GM12878 (cell line): ENCODE measurements at regions not wholly inside any gene's neighbourhood (a gene's known extent, or its start where the extent isn't known, plus 50 kb on each side); places are given as distances from the start of the nearest gene placed in this dataset.

Experiments used
- BHLHE40 ChIP-seq, 2 experiments: fragments of 450-650 bp in 1 of 2; IDR thresholded peaks; 2 replicates each; pipeline ENCODE4 v1.6.1; 2011 to 2017; ENCODE audit warnings: low read depth in 2 of 2, borderline replicate concordance in 1 of 2, improper control_type of control experiment in 1 of 2, low read length in 1 of 2, mild to moderate bottlenecking in 1 of 2
- CEBPB ChIP-seq, 2 experiments: fragments of 150-350 bp in 1 of 2; IDR thresholded peaks; 2 replicates each; pipeline ENCODE4 v1.6.1; 2012 to 2014; ENCODE audit warnings: low read depth in 2 of 2, low read length in 2 of 2, borderline replicate concordance in 1 of 2, inconsistent platforms in 1 of 2
- CREB1 ChIP-seq: IDR thresholded peaks from 2 replicates; pipeline ENCODE4 v1.6.1; 2012; ENCODE audit warnings: low read depth, mild to moderate bottlenecking, inconsistent platforms
- E2F8 ChIP-seq: fragments of 450-650 bp; IDR thresholded peaks from 2 replicates; pipeline ENCODE4 v1.6.1; 2018; ENCODE audit warnings: mild to moderate bottlenecking, low read depth, moderate library complexity; ENCODE audit not compliant: partially characterized antibody
- EZH2 ChIP-seq: IDR thresholded peaks from 2 replicates; pipeline ENCODE4 v1.6.1; 2012; ENCODE audit warnings: low read depth, mild to moderate bottlenecking, control low read depth, inconsistent platforms, low read length, borderline replicate concordance; ENCODE audit not compliant: control insufficient read depth
- POLR2AphosphoS5 ChIP-seq: IDR thresholded peaks from 2 replicates; pipeline ENCODE4 v1.6.1; 2011; ENCODE audit warnings: mild to moderate bottlenecking, low read length, inconsistent platforms
- SRF ChIP-seq, 2 experiments: IDR thresholded peaks; 2 replicates each; pipeline ENCODE4 v1.6.1; 2011; ENCODE audit warnings: low read depth in 2 of 2, low read length in 2 of 2, mild to moderate bottlenecking in 1 of 2, moderate library complexity in 1 of 2
- TF ChIP-seq, protein P1 (sequence below), 3 experiments: IDR thresholded peaks in 2 of 3; conservative IDR thresholded peaks in 1 of 3; 2 replicates each; pipeline ENCODE4 v1.5.1; 2011; ENCODE audit warnings: low read depth in 3 of 3, low read length in 3 of 3, mild to moderate bottlenecking in 3 of 3, control low read depth in 2 of 3, moderate library complexity in 2 of 3, inconsistent platforms in 1 of 3, mixed read lengths in 1 of 3; ENCODE audit not compliant: control insufficient read depth in 2 of 3, insufficient read depth in 1 of 3; ENCODE audit errors: extremely low read depth in 1 of 3
- TF ChIP-seq, protein P2 (sequence below): IDR thresholded peaks from 2 replicates; pipeline ENCODE4 v1.6.1; 2011; ENCODE audit warnings: mild to moderate bottlenecking, low read depth, low read length, moderate library complexity; ENCODE audit not compliant: insufficient replicate concordance

DNA sequence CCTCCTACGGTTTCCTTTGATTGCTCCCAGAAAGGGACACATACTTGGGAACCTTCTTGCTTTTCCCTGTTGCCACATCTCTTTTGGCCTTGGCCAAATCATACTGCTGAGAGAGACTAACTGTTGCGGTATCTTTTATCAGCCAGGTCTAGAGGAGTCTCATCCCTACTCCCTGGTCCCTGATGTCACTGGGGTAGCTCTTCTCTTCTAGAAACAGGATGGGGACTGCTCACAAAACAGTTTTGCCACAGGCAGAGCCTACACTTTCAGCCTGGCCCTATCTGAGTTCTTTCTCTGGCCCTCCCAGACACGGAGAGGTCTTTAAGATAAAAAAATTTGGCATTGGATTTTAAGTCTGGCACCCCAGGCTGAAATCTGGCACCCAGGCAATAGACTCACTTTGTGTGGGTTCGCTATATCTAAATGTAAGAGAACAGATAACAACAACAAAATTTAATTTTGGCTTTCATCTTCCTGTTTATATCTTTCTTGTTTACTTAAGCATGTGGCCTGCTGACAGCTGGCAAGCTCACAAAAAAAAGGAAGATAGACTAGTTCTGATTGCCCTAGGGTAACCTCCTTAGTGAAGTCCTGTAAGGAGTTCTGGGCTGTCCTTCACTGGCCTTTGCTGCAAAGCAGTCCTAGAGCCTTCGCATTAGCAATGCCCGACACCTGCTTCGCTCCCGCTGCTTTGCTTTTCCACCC lies 228.3 kb upstream of the NPVF start:
- TF ChIP-seq BHLHE40 (IDR thresholded peaks at IDR 0.05; ENCODE audit: borderline replicate concordance in 1 of 2, low read depth in 2 of 2, low read length in 1 of 2) (no peak), POLR2AphosphoS5 (no peak), E2F8 (no peak), EZH2 (no peak), SRF (IDR thresholded peaks at IDR 0.05; ENCODE audit: low read depth in 2 of 2, low read length in 2 of 2) (no peak), CREB1 (no peak), CEBPB (IDR thresholded peaks at IDR 0.05; ENCODE audit: borderline replicate concordance in 1 of 2, low read depth in 2 of 2, low read length in 2 of 2) (no peak)
- TF ChIP-seq, protein P1, sequence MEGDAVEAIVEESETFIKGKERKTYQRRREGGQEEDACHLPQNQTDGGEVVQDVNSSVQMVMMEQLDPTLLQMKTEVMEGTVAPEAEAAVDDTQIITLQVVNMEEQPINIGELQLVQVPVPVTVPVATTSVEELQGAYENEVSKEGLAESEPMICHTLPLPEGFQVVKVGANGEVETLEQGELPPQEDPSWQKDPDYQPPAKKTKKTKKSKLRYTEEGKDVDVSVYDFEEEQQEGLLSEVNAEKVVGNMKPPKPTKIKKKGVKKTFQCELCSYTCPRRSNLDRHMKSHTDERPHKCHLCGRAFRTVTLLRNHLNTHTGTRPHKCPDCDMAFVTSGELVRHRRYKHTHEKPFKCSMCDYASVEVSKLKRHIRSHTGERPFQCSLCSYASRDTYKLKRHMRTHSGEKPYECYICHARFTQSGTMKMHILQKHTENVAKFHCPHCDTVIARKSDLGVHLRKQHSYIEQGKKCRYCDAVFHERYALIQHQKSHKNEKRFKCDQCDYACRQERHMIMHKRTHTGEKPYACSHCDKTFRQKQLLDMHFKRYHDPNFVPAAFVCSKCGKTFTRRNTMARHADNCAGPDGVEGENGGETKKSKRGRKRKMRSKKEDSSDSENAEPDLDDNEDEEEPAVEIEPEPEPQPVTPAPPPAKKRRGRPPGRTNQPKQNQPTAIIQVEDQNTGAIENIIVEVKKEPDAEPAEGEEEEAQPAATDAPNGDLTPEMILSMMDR (IDR thresholded peaks at IDR 0.05 in 2 of 3, conservative IDR thresholded peaks at IDR 0.05 in 1 of 3; ENCODE audit: control insufficient read depth in 2 of 3, extremely low read depth in 1 of 3, insufficient read depth in 1 of 3, low read depth in 3 of 3, low read length in 3 of 3): no peak
- TF ChIP-seq, protein P2, sequence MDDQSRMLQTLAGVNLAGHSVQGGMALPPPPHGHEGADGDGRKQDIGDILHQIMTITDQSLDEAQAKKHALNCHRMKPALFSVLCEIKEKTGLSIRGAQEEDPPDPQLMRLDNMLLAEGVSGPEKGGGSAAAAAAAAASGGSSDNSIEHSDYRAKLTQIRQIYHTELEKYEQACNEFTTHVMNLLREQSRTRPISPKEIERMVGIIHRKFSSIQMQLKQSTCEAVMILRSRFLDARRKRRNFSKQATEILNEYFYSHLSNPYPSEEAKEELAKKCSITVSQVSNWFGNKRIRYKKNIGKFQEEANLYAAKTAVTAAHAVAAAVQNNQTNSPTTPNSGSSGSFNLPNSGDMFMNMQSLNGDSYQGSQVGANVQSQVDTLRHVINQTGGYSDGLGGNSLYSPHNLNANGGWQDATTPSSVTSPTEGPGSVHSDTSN: no peak
